GM18873 (cell line): ENCODE measurements at regions not wholly inside any gene's neighbourhood (a gene's known extent, or its start where the extent isn't known, plus 50 kb on each side); places are given as distances from the start of the nearest gene placed in this dataset.

ENCODE experiments used
- ATAC-seq: cut with Tn5 transposase; IDR thresholded peaks from one replicate; pipeline ENCODE4 v1.9.1; 2021; ENCODE audit warnings: mild to moderate bottlenecking, moderate library complexity, moderate number of reproducible peaks; ENCODE audit not compliant: unreplicated experiment, low FRiP score

- ATAC-seq = no peak
These were observed 62.5 kb upstream of the CD44 start for GRCh38 chr11:35076201-35077100.

- ATAC-seq = peak; percentile 41
These were observed 61.1 kb upstream of the CD44 start for GRCh38 chr11:35077709-35078469.

GRCh38 chr11:35078470-35078735 lies 60.6 kb upstream of the CD44 start:
- no peak for ATAC-seq

- no peak for ATAC-seq
These were observed 59.4 kb upstream of the CD44 start for GRCh38 chr11:35079611-35080010.

- ATAC-seq = peak; percentile 80
These were observed 56.4 kb upstream of the CD44 start for GRCh38 chr11:35082321-35083180.

GRCh38 chr11:35083181-35083430 lies 55.9 kb upstream of the CD44 start:
- no peak for ATAC-seq

GRCh38 chr11:35083431-35084238 lies 55.3 kb upstream of the CD44 start:
- no peak for ATAC-seq

- no peak for ATAC-seq
These were observed 54.0 kb upstream of the CD44 start for GRCh38 chr11:35084817-35085440.

GRCh38 chr11:35085531-35086165 lies 53.3 kb upstream of the CD44 start:
- ATAC-seq = no peak

- no peak for ATAC-seq
These were observed 51.3 kb upstream of the CD44 start for GRCh38 chr11:35087648-35088047.

- no peak for ATAC-seq
These were observed 50.7 kb upstream of the CD44 start for GRCh38 chr11:35088226-35088625.

- ATAC-seq = no peak
These were observed 50.3 kb upstream of the CD44 start for GRCh38 chr11:35088676-35089075.
